ENCODE measurements at regions not wholly inside any gene's neighbourhood (a gene's known extent, or its start where the extent isn't known, plus 50 kb on each side); places are given as distances from the start of the nearest gene placed in this dataset.

GRCh38 chr7:81111781-81112540, 193.1 kb upstream of the SEMA3C start:
- TF ChIP-seq CTCF (conservative IDR thresholded peaks at IDR 0.05; ENCODE audit: low read length), result no peak
- no peak for TF ChIP-seq EZH2phosphoT487 (IDR thresholded peaks at IDR 0.05; ENCODE audit: borderline replicate concordance)
